ENCODE measurements at regions not wholly inside any gene's neighbourhood (a gene's known extent, or its start where the extent isn't known, plus 50 kb on each side); places are given as distances from the start of the nearest gene placed in this dataset.

GRCh38 chr14:96987771-96988170, 190.6 kb downstream of the VRK1 start:
- Mint-ChIP-seq H3K4me1 (ENCODE audit: unreplicated experiment) (no peaks in the 10 kb centered on the region), H3K27ac (ENCODE audit: unreplicated experiment) (no peak overlapping the region), H3K27me3 (ENCODE audit: unreplicated experiment) (peaks cover 2% of the 10 kb centered on the region), H3K9me3 (ENCODE audit: unreplicated experiment) (no peaks in the 10 kb centered on the region), H3K4me3 (ENCODE audit: unreplicated experiment) (no peak overlapping the region), H3K36me3 (ENCODE audit: low read depth, unreplicated experiment) (no peaks in the 10 kb centered on the region)
- no peak for DNase-seq (ENCODE audit: low spot score)
- TF ChIP-seq CTCF (IDR thresholded peaks at IDR 0.05; ENCODE audit: unreplicated experiment), result no peak

- Mint-ChIP-seq H3K4me1 (ENCODE audit: unreplicated experiment) (no peaks in the 10 kb centered on the region), H3K27ac (ENCODE audit: unreplicated experiment) (no peak overlapping the region), H3K36me3 (ENCODE audit: low read depth, unreplicated experiment) (no peaks in the 10 kb centered on the region), H3K27me3 (ENCODE audit: unreplicated experiment) (peaks cover 2% of the 10 kb centered on the region), H3K4me3 (ENCODE audit: unreplicated experiment) (no peak overlapping the region), H3K9me3 (ENCODE audit: unreplicated experiment) (no peaks in the 10 kb centered on the region)
- no peak for TF ChIP-seq CTCF (IDR thresholded peaks at IDR 0.05; ENCODE audit: unreplicated experiment)
- DNase-seq (ENCODE audit: low spot score), result no peak
Measured at GRCh38 chr14:96989306-96989705, 192.1 kb downstream of the VRK1 start.

- Mint-ChIP-seq H3K4me3 (ENCODE audit: unreplicated experiment) (no peak overlapping the region), H3K36me3 (ENCODE audit: low read depth, unreplicated experiment) (no peaks in the 10 kb centered on the region), H3K4me1 (ENCODE audit: unreplicated experiment) (no peaks in the 10 kb centered on the region), H3K9me3 (ENCODE audit: unreplicated experiment) (no peaks in the 10 kb centered on the region), H3K27ac (ENCODE audit: unreplicated experiment) (no peak overlapping the region), H3K27me3 (ENCODE audit: unreplicated experiment) (peaks cover 1% of the 10 kb centered on the region)
- DNase-seq (ENCODE audit: low spot score), result no peak
- TF ChIP-seq CTCF (IDR thresholded peaks at IDR 0.05; ENCODE audit: unreplicated experiment), result no peak
Measured at GRCh38 chr14:96991226-96991625, 194.0 kb downstream of the VRK1 start.

- DNase-seq (ENCODE audit: low spot score), result no peak
- no peak overlapping the region for H3K4me3 Mint-ChIP-seq (ENCODE audit: unreplicated experiment)
- peaks cover 1% of the 10 kb centered on the region for H3K27me3 Mint-ChIP-seq (ENCODE audit: unreplicated experiment)
- H3K27ac Mint-ChIP-seq (ENCODE audit: unreplicated experiment), result no peak overlapping the region
- H3K4me1 Mint-ChIP-seq (ENCODE audit: unreplicated experiment), result no peaks in the 10 kb centered on the region
- no peaks in the 10 kb centered on the region for H3K9me3 Mint-ChIP-seq (ENCODE audit: unreplicated experiment)
- H3K36me3 Mint-ChIP-seq (ENCODE audit: low read depth, unreplicated experiment), result no peaks in the 10 kb centered on the region
- no peak for TF ChIP-seq CTCF (IDR thresholded peaks at IDR 0.05; ENCODE audit: unreplicated experiment)
Measured at GRCh38 chr14:96994999-96995398, 197.8 kb downstream of the VRK1 start.

- H3K9me3 Mint-ChIP-seq (ENCODE audit: unreplicated experiment), result peaks cover 4% of the 10 kb centered on the region
- no peaks in the 10 kb centered on the region for H3K36me3 Mint-ChIP-seq (ENCODE audit: low read depth, unreplicated experiment)
- no peaks in the 10 kb centered on the region for H3K4me1 Mint-ChIP-seq (ENCODE audit: unreplicated experiment)
- TF ChIP-seq CTCF (IDR thresholded peaks at IDR 0.05; ENCODE audit: unreplicated experiment), result no peak
- peaks cover 1% of the 10 kb centered on the region for H3K27me3 Mint-ChIP-seq (ENCODE audit: unreplicated experiment)
- H3K4me3 Mint-ChIP-seq (ENCODE audit: unreplicated experiment), result no peak overlapping the region
- H3K27ac Mint-ChIP-seq (ENCODE audit: unreplicated experiment), result no peak overlapping the region
- no peak for DNase-seq (ENCODE audit: low spot score)
Measured at GRCh38 chr14:96997269-96997668, 200.1 kb downstream of the VRK1 start.
